CD4-positive, CD25-positive, alpha-beta regulatory T cell (primary cell): ENCODE measurements at regions not wholly inside any gene's neighbourhood (a gene's known extent, or its start where the extent isn't known, plus 50 kb on each side); places are given as distances from the start of the nearest gene placed in this dataset.

Experiments
- ATAC-seq, 2 donors: fragments of 150-1000 bp; cut with Tn5 transposase; one replicate each; pipeline ENCODE4 v1.10.0; 2021; ENCODE audit warnings: low read depth in 2 of 2, moderate number of reproducible peaks in 2 of 2, moderate library complexity in 1 of 2
- DNase-seq, 3 donors: peaks; one replicate each; pipeline versions ENCODE4 v3.0.0 to v3.0.0-alpha.2; 2012 to 2022; ENCODE audit warnings: mixed read lengths in 1 of 3
- H3K27ac ChIP-seq: one replicate; pipeline ENCODE4 v1.7.0; 2013; ENCODE audit warnings: mild to moderate bottlenecking, low read length; ENCODE audit not compliant: insufficient read depth, poor library complexity, severe bottlenecking
- H3K27me3 ChIP-seq: one replicate; pipeline ENCODE4 v1.7.0; 2013; ENCODE audit warnings: low read length; ENCODE audit not compliant: control insufficient read depth, insufficient read depth
- H3K36me3 ChIP-seq: one replicate; pipeline ENCODE4 v1.7.0; 2013; ENCODE audit warnings: mild to moderate bottlenecking, low read length, moderate library complexity; ENCODE audit not compliant: control insufficient read depth, insufficient read depth
- H3K4me1 ChIP-seq: 2 replicates; pipeline ENCODE4 v1.7.0; 2013; ENCODE audit warnings: mild to moderate bottlenecking, low read length; ENCODE audit not compliant: insufficient read depth, control insufficient read depth, poor library complexity, severe bottlenecking
- H3K4me3 ChIP-seq: one replicate; pipeline ENCODE4 v1.7.0; 2013; ENCODE audit warnings: low read depth, mild to moderate bottlenecking, low read length, moderate library complexity
- H3K9me3 ChIP-seq, 2 experiments: 1 replicate in 1 of 2; 2 replicates in 1 of 2; pipeline ENCODE4 v1.7.0; 2013; ENCODE audit warnings: low read length in 2 of 2, mild to moderate bottlenecking in 1 of 2, moderate library complexity in 1 of 2; ENCODE audit not compliant: control insufficient read depth in 2 of 2
- H3K27ac Mint-ChIP-seq, 3 donors: one replicate each; pipeline ENCODE4 v1.8.0; 2020 to 2022; ENCODE audit warnings: mild to moderate bottlenecking in 3 of 3, mixed read lengths in 3 of 3, moderate library complexity in 2 of 3
- H3K27me3 Mint-ChIP-seq: one replicate; pipeline ENCODE4 v1.8.0; 2022; ENCODE audit warnings: mild to moderate bottlenecking, mixed read lengths
- H3K36me3 Mint-ChIP-seq: one replicate; pipeline ENCODE4 v1.8.0; 2020; ENCODE audit warnings: mixed read lengths
- H3K4me1 Mint-ChIP-seq, 4 donors: one replicate each; pipeline ENCODE4 v1.8.0; 2020 to 2022; ENCODE audit warnings: mixed read lengths in 4 of 4, mild to moderate bottlenecking in 1 of 4
- H3K4me3 Mint-ChIP-seq, 4 donors: one replicate each; pipeline ENCODE4 v1.8.0; 2020 to 2022; ENCODE audit warnings: mild to moderate bottlenecking in 4 of 4, mixed read lengths in 4 of 4, moderate library complexity in 3 of 4
- H3K9me3 Mint-ChIP-seq, 7 donors: one replicate each; pipeline ENCODE4 v1.8.0; 2020 to 2022; ENCODE audit warnings: mixed read lengths in 7 of 7, mild to moderate bottlenecking in 3 of 7, moderate library complexity in 2 of 7

- Mint-ChIP-seq H3K4me1 (peaks cover 0 to under 1% (median 0%) of the 10 kb centered on the region in 4 donors), H3K9me3 (no peaks in the 10 kb centered on the region), H3K36me3 (no peaks in the 10 kb centered on the region), H3K4me3 (no peak overlapping the region), H3K27me3 (no peaks in the 10 kb centered on the region), H3K27ac (no peak overlapping the region)
- Histone ChIP-seq H3K27me3 (no peaks in the 10 kb centered on the region), H3K27ac (no peak overlapping the region), H3K4me1 (no peaks in the 10 kb centered on the region), H3K9me3 (no peaks in the 10 kb centered on the region), H3K4me3 (no peak overlapping the region), H3K36me3 (no peaks in the 10 kb centered on the region)
- DNase-seq, result no peak
- ATAC-seq, result no peak
Observed at GRCh38 chr11:134506046-134506445, 94.0 kb upstream of the B3GAT1 start.

DNA sequence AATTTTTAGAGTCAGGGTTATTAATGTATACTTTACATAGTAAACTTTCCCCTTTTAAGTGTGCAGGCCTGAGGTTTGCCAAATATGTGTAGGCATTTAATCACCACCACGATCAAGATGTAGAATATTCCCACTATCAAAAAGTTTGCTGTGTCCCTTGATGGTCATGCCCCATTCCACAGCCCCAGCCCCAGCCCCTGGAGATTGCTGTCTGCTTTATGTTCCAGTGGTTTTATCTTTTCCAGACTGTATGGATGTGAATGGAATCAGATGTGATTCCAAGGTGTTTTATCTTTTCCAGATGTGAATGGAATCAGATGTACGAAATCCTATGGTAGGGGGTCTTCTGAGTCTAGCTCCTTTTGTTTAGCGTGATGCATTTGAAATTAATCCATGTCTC, 93.1 kb upstream of the B3GAT1 start:
- peaks cover 0 to 2% (median 0%) of the 10 kb centered on the region in 4 donors for H3K4me1 Mint-ChIP-seq
- no peak for ATAC-seq
- no peak overlapping the region for H3K27ac Mint-ChIP-seq

DNA sequence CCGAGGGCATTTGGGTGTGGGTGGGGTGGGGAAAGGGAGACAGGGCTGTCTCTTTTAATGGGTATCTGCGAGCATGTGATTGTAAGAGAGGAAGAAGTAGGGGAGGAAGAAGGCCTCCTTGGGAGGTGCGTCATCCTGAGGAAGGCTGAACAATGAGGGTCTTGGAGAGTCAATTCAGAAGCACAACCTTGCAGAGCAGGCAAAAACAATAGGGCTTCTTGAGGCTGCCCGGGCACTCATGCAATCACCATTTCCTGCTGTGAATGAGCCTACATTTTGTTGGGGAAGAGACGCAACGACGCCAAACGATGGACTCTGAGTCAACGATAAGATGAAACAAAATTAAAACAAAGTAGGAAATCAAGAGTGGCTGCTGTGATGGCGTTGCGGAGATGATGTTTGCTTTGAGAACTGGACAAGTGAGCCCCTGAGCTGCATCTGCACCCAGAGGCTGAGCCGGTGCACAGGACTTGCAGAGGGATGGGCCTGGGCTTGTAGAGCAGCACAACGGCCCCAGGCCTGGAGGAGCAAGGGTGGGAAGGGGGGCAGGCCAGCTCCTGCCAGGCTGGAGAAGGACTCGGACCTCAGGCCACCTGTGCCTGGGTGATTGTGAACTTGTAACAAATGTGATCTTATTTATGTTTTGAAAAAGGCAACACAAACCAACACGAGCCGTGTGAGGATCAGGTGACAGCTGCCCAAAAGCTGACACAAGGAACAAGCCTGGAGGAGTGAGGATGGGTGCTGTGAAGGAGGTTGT, 92.3 kb upstream of the B3GAT1 start:
- H3K36me3 ChIP-seq, result no peaks in the 10 kb centered on the region
- Mint-ChIP-seq H3K27ac (no peak overlapping the region), H3K4me1 (peaks cover 0 to 2% (median 0%) of the 10 kb centered on the region in 4 donors), H3K27me3 (no peaks in the 10 kb centered on the region), H3K4me3 (no peak overlapping the region), H3K36me3 (no peaks in the 10 kb centered on the region), H3K9me3 (no peaks in the 10 kb centered on the region)
- H3K27me3 ChIP-seq, result no peaks in the 10 kb centered on the region
- no peaks in the 10 kb centered on the region for H3K9me3 ChIP-seq
- H3K27ac ChIP-seq, result no peak overlapping the region
- H3K4me1 ChIP-seq, result no peaks in the 10 kb centered on the region
- ATAC-seq (no peak), DNase-seq (no peak)
- no peak overlapping the region for H3K4me3 ChIP-seq

More for the DNA sequence above, 93.1 kb upstream of the B3GAT1 start:
- no peak for DNase-seq
- Histone ChIP-seq H3K36me3 (no peaks in the 10 kb centered on the region), H3K27me3 (no peaks in the 10 kb centered on the region), H3K4me3 (no peak overlapping the region), H3K4me1 (no peaks in the 10 kb centered on the region), H3K27ac (no peak overlapping the region), H3K9me3 (no peaks in the 10 kb centered on the region)
- Mint-ChIP-seq H3K9me3 (no peaks in the 10 kb centered on the region), H3K36me3 (no peaks in the 10 kb centered on the region), H3K4me3 (no peak overlapping the region), H3K27me3 (no peaks in the 10 kb centered on the region)

- Mint-ChIP-seq H3K36me3 (no peaks in the 10 kb centered on the region), H3K4me1 (peaks cover 0 to 2% (median 0%) of the 10 kb centered on the region in 4 donors), H3K27me3 (no peaks in the 10 kb centered on the region), H3K9me3 (no peaks in the 10 kb centered on the region), H3K27ac (no peak overlapping the region), H3K4me3 (no peak overlapping the region)
- Histone ChIP-seq H3K27me3 (no peaks in the 10 kb centered on the region), H3K4me3 (no peak overlapping the region), H3K4me1 (no peaks in the 10 kb centered on the region), H3K9me3 (no peaks in the 10 kb centered on the region), H3K27ac (no peak overlapping the region), H3K36me3 (no peaks in the 10 kb centered on the region)
- ATAC-seq, result no peak
- no peak for DNase-seq
Observed at GRCh38 chr11:134503596-134503995, 91.6 kb upstream of the B3GAT1 start.

DNA sequence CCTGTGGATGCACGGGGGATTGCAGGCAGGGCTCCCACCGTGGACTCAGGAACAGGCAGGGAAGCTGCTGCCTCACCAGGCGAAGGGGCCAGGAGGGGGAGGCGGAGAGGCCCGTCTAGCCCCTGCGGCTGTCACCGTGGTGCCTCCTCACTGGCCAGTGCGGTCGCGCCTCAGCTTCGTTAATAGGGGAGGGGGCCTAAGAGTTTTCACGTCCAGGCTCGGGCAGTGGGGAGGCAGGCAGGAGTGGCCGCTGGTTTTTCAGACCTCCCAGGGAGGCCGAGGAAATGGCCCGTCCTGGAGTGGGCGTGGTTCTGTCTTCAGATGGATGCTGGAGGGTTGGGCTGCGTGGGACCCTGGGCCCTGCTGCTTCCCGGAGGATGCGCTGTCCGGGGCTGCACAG, 91.1 kb upstream of the B3GAT1 start:
- Mint-ChIP-seq H3K27me3 (no peaks in the 10 kb centered on the region), H3K36me3 (no peaks in the 10 kb centered on the region), H3K27ac (no peak overlapping the region), H3K9me3 (no peaks in the 10 kb centered on the region), H3K4me3 (no peak overlapping the region), H3K4me1 (peaks cover 0 to 2% (median 0%) of the 10 kb centered on the region in 4 donors)
- no peaks in the 10 kb centered on the region for H3K9me3 ChIP-seq
- DNase-seq (no peak), ATAC-seq (no peak)
- no peak overlapping the region for H3K4me3 ChIP-seq
- H3K27ac ChIP-seq, result no peak overlapping the region
- H3K27me3 ChIP-seq, result no peaks in the 10 kb centered on the region
- H3K4me1 ChIP-seq, result no peaks in the 10 kb centered on the region
- no peaks in the 10 kb centered on the region for H3K36me3 ChIP-seq

DNA sequence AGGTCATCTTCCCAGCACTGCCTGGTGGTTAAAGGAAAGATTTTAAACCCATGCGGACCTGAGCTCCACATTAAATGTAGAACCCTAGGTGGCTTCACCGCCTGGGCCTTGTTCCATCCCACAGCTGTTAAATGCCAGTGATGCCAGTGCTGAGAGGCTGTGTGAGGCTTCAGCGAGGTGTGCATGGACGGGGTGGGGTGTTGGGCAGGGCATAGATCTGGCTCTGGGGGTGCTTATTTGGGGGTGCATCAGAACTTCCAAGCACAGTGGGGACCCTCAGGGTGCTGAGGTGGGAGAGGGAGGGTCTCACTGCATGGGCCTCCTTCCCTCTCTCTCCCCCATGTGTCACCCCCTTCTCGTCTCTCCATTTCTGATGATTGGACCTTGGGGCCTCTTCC, 90.1 kb upstream of the B3GAT1 start:
- H3K36me3 ChIP-seq, result no peaks in the 10 kb centered on the region
- Mint-ChIP-seq H3K4me3 (no peak overlapping the region), H3K27ac (no peak overlapping the region), H3K36me3 (no peaks in the 10 kb centered on the region), H3K27me3 (no peaks in the 10 kb centered on the region), H3K4me1 (peaks cover 0 to 2% (median 0%) of the 10 kb centered on the region in 4 donors), H3K9me3 (no peaks in the 10 kb centered on the region)
- H3K27ac ChIP-seq, result no peak overlapping the region
- no peak overlapping the region for H3K4me3 ChIP-seq
- DNase-seq (no peak), ATAC-seq (no peak)
- H3K4me1 ChIP-seq, result no peaks in the 10 kb centered on the region
- H3K9me3 ChIP-seq, result no peaks in the 10 kb centered on the region
- no peaks in the 10 kb centered on the region for H3K27me3 ChIP-seq

DNA sequence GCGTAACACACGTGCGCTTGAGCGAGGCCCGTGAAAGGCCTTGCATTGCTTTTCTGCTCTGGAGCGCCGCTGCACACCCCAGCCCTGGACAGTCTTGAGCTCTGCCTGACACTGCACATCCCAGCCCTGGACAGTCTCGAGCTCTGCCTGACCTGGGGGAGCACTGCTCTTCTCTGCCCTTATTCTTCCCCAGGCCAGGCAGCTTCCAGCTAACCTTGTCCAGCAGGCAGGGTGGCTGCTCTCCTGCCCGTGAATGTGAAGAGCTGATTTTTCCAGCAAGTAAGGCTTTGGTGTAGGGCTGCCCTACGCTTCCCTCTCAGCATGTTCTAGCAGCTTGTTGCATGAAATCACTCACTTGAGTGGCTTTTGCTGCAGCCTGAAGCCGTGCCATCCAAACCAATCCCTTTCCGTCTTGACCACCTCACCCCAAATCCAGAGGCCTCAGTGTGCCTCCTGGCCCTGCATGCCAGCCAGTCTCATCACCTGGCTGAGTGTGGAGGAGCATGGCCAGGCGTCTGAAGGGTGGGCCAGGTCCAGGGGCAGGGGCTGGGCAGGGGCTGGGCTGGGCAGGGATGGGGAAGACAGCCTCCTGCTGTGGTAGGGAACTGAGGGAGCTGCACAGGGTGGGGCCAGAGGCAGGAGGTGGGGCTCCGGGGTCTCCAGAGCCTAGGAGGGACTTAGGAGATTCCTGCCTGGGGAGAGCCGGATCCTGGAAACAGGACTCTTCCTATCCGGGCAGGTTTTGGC, 89.5 kb upstream of the B3GAT1 start:
- Mint-ChIP-seq H3K9me3 (peaks cover 0 to 4% (median 1%) of the 10 kb centered on the region in 7 donors), H3K4me1 (peaks cover 0 to 2% (median 0%) of the 10 kb centered on the region in 4 donors), H3K4me3 (no peak overlapping the region), H3K27ac (no peak overlapping the region), H3K36me3 (no peaks in the 10 kb centered on the region), H3K27me3 (no peaks in the 10 kb centered on the region)
- H3K9me3 ChIP-seq, result no peaks in the 10 kb centered on the region
- no peaks in the 10 kb centered on the region for H3K36me3 ChIP-seq
- H3K27ac ChIP-seq, result no peak overlapping the region
- ATAC-seq (no peak), DNase-seq (no peak)
- H3K27me3 ChIP-seq, result no peaks in the 10 kb centered on the region
- H3K4me3 ChIP-seq, result no peak overlapping the region
- no peaks in the 10 kb centered on the region for H3K4me1 ChIP-seq
